GM20000 (cell line): ENCODE measurements at regions not wholly inside any gene's neighbourhood (a gene's known extent, or its start where the extent isn't known, plus 50 kb on each side); places are given as distances from the start of the nearest gene placed in this dataset.

Source experiments
- DNase-seq: peaks from one replicate; pipeline ENCODE4 v3.0.0; 2012; ENCODE audit warnings: low spot score
- CTCF ChIP-seq: IDR thresholded peaks from 2 replicates; pipeline ENCODE4 v1.5.1; 2012; ENCODE audit warnings: mild to moderate bottlenecking, control low read depth; ENCODE audit errors: extremely low read depth, missing control alignments

- TF ChIP-seq CTCF = no peak
Measured at GRCh38 chr6:110044622-110045021, 66.5 kb downstream of the GPR6 start.

GRCh38 chr6:110048221-110048875, 70.2 kb downstream of the GPR6 start:
- TF ChIP-seq CTCF = no peak
- DNase-seq = no peak

More at GRCh38 chr6:110044622-110045021, 66.5 kb downstream of the GPR6 start:
- DNase-seq = no peak

GRCh38 chr6:110049696-110050439, 71.8 kb downstream of the GPR6 start:
- no peak for DNase-seq
- no peak for TF ChIP-seq CTCF
